H9 (cell line): ENCODE measurements at regions not wholly inside any gene's neighbourhood (a gene's known extent, or its start where the extent isn't known, plus 50 kb on each side); places are given as distances from the start of the nearest gene placed in this dataset.

Experiments used
- DNase-seq: peaks from one replicate; pipeline ENCODE4 v3.0.0-alpha.2; 2017
- H2AFZ ChIP-seq: one replicate; pipeline ENCODE4 v1.6.1; 2013; ENCODE audit warnings: mild to moderate bottlenecking, low read length, control low read depth, moderate library complexity
- H2AK5ac ChIP-seq: 2 replicates; pipeline ENCODE4 v1.6.1; 2013; ENCODE audit warnings: low read length, control low read depth, mixed read lengths; ENCODE audit not compliant: insufficient read length
- H2BK120ac ChIP-seq: one replicate; pipeline ENCODE4 v1.6.1; 2013; ENCODE audit warnings: low read depth, mild to moderate bottlenecking, low read length, control low read depth, inconsistent platforms; ENCODE audit not compliant: poor library complexity, severe bottlenecking
- H2BK12ac ChIP-seq: 2 replicates; pipeline ENCODE4 v1.6.1; 2013; ENCODE audit warnings: low read length, control low read depth, mixed read lengths, low read depth; ENCODE audit not compliant: insufficient read length
- H2BK15ac ChIP-seq: 2 replicates; pipeline ENCODE4 v1.6.1; 2013; ENCODE audit warnings: low read depth, low read length, control low read depth
- H2BK20ac ChIP-seq: one replicate; pipeline ENCODE4 v1.6.1; 2013; ENCODE audit warnings: low read depth, mild to moderate bottlenecking, low read length, control low read depth, inconsistent platforms; ENCODE audit not compliant: poor library complexity, severe bottlenecking
- H2BK5ac ChIP-seq: 2 replicates; pipeline ENCODE4 v1.6.1; 2013; ENCODE audit warnings: low read length, control low read depth, mixed read lengths; ENCODE audit not compliant: insufficient read length
- H3K14ac ChIP-seq: 2 replicates; pipeline ENCODE4 v1.6.1; 2013; ENCODE audit warnings: low read length, control low read depth; ENCODE audit not compliant: insufficient read depth
- H3K18ac ChIP-seq: 2 replicates; pipeline ENCODE4 v1.6.1; 2013; ENCODE audit warnings: low read depth, mild to moderate bottlenecking, mixed read lengths, low read length, control low read depth; ENCODE audit not compliant: insufficient read length
- H3K23ac ChIP-seq: 2 replicates; pipeline ENCODE4 v1.6.1; 2013; ENCODE audit warnings: low read length, control low read depth, mixed read lengths, low read depth; ENCODE audit not compliant: insufficient read length
- H3K23me2 ChIP-seq: 2 replicates; pipeline ENCODE4 v1.6.1; 2013; ENCODE audit warnings: low read depth, mild to moderate bottlenecking, mixed read lengths, low read length, control low read depth; ENCODE audit not compliant: insufficient read length, poor library complexity, severe bottlenecking
- H3K27ac ChIP-seq: 2 replicates; pipeline ENCODE4 v1.5.1; 2013; ENCODE audit warnings: low read length, control low read depth, mixed read lengths, low read depth; ENCODE audit not compliant: insufficient read length
- H3K27me3 ChIP-seq: 2 replicates; pipeline ENCODE4 v1.6.1; 2013; ENCODE audit warnings: low read length, control low read depth, inconsistent platforms; ENCODE audit not compliant: insufficient read depth
- H3K4ac ChIP-seq: 2 replicates; pipeline ENCODE4 v1.6.1; 2013; ENCODE audit warnings: low read depth, mild to moderate bottlenecking, control low read depth, inconsistent platforms, low read length, moderate library complexity
- H3K4me1 ChIP-seq: 2 replicates; pipeline ENCODE4 v1.6.1; 2013; ENCODE audit warnings: low read length, control low read depth, inconsistent platforms; ENCODE audit not compliant: insufficient read depth
- H3K4me2 ChIP-seq: 2 replicates; pipeline ENCODE4 v1.6.1; 2013; ENCODE audit warnings: low read length, control low read depth, mixed read lengths; ENCODE audit not compliant: insufficient read length, insufficient read depth
- H3K56ac ChIP-seq: 2 replicates; pipeline ENCODE4 v1.6.1; 2013; ENCODE audit warnings: low read depth, mild to moderate bottlenecking, mixed read lengths, low read length, control low read depth; ENCODE audit not compliant: insufficient read length
- H3K79me1 ChIP-seq: 2 replicates; pipeline ENCODE4 v1.6.1; 2013; ENCODE audit warnings: low read depth, mild to moderate bottlenecking, moderate library complexity, low read length, control low read depth, inconsistent platforms; ENCODE audit not compliant: insufficient read depth, poor library complexity, severe bottlenecking
- H3K79me2 ChIP-seq: 2 replicates; pipeline ENCODE4 v1.6.1; 2013; ENCODE audit warnings: low read length, control low read depth, inconsistent platforms; ENCODE audit not compliant: insufficient read depth
- H3K9ac ChIP-seq: 2 replicates; pipeline ENCODE4 v1.6.1; 2013; ENCODE audit warnings: low read length, control low read depth, mixed read lengths; ENCODE audit not compliant: insufficient read length; ENCODE audit errors: extremely low read depth
- H3K9me3 ChIP-seq: one replicate; pipeline ENCODE4 v1.6.1; 2013; ENCODE audit warnings: low read depth, low read length, inconsistent platforms; ENCODE audit not compliant: control insufficient read depth
- H3T11ph ChIP-seq: one replicate; pipeline ENCODE4 v1.6.1; 2013; ENCODE audit warnings: mild to moderate bottlenecking, low read length, control low read depth, inconsistent platforms
- H4K20me1 ChIP-seq: one replicate; pipeline ENCODE4 v1.6.1; 2013; ENCODE audit not compliant: control insufficient read depth, insufficient read length, insufficient read depth
- H4K5ac ChIP-seq: 2 replicates; pipeline ENCODE4 v1.6.1; 2013; ENCODE audit warnings: low read depth, mild to moderate bottlenecking, mixed read lengths, low read length, control low read depth; ENCODE audit not compliant: insufficient read length
- H4K8ac ChIP-seq: replicated peaks from 2 replicates; pipeline ENCODE4 v1.6.1; 2013; ENCODE audit warnings: low read length, control low read depth, mixed read lengths, low read depth; ENCODE audit not compliant: insufficient read length
- H4K91ac ChIP-seq: 2 replicates; pipeline ENCODE4 v1.6.1; 2013; ENCODE audit warnings: low read depth, mild to moderate bottlenecking, moderate library complexity, mixed read lengths, low read length, control low read depth; ENCODE audit not compliant: insufficient read length
- H3K27ac Mint-ChIP-seq, 3 experiments: 2 replicates in 2 of 3; 3 replicates in 1 of 3; pipeline ENCODE4 v1.8.0; 2020 to 2021; ENCODE audit warnings: mixed read lengths in 3 of 3, mild to moderate bottlenecking in 1 of 3, moderate library complexity in 1 of 3
- H3K27me3 Mint-ChIP-seq: 2 replicates; pipeline ENCODE4 v1.8.0; 2021; ENCODE audit warnings: low read depth, mild to moderate bottlenecking, moderate library complexity, mixed read lengths
- H3K36me3 Mint-ChIP-seq, 3 experiments: 2 replicates in 2 of 3; 3 replicates in 1 of 3; pipeline ENCODE4 v1.8.0; 2020 to 2021; ENCODE audit warnings: low read depth in 3 of 3, mixed read lengths in 3 of 3; ENCODE audit not compliant: insufficient read depth in 1 of 3
- H3K4me1 Mint-ChIP-seq, 2 experiments: 2 replicates each; pipeline ENCODE4 v1.8.0; 2020; ENCODE audit warnings: mixed read lengths in 2 of 2
- H3K4me3 Mint-ChIP-seq, 2 experiments: 2 replicates in 1 of 2; 3 replicates in 1 of 2; pipeline ENCODE4 v1.8.0; 2020 to 2021; ENCODE audit warnings: mild to moderate bottlenecking in 2 of 2, mixed read lengths in 2 of 2, moderate library complexity in 1 of 2
- H3K9me3 Mint-ChIP-seq, 2 experiments: 2 replicates in 1 of 2; 3 replicates in 1 of 2; pipeline ENCODE4 v1.8.0; 2020; ENCODE audit warnings: mild to moderate bottlenecking in 2 of 2, mixed read lengths in 2 of 2, moderate library complexity in 1 of 2
- WGBS: extraction: QIAGEN DNeasy Blood & Tissue Kit; methylation state at CpG from one replicate; pipeline ENCODE4 v1.1.7; 2013; ENCODE audit warnings: missing lambda C conversion rate, low lambda C conversion rate, mixed read lengths; ENCODE audit not compliant: insufficient read length; ENCODE audit errors: extremely low coverage; 5-methylcytosine and 5-hydroxymethylcytosine counted together
- TF ChIP-seq, protein P1 (sequence below): fragments of 200-600 bp; sonication (generic); conservative IDR thresholded peaks from 3 replicates; pipeline ENCODE4 v1.8.0; 2021; ENCODE audit warnings: antibody characterized with exemption, mild to moderate bottlenecking

- H3K27ac Mint-ChIP-seq = no peak overlapping the region
- H2BK15ac ChIP-seq = no peak overlapping the region
- H2BK120ac ChIP-seq = no peak overlapping the region
- no peaks in the 10 kb centered on the region for H3K23me2 ChIP-seq
- H3K4me1 Mint-ChIP-seq = peaks cover 8 to 11% of the 10 kb centered on the region in 2 experiments; a peak in 3 of 4 replicates
- DNase-seq = no peak
- no peak overlapping the region for H3T11ph ChIP-seq
- H2AK5ac ChIP-seq = no peak overlapping the region
- H3K79me2 ChIP-seq = no peaks in the 10 kb centered on the region
- H4K20me1 ChIP-seq = no peaks in the 10 kb centered on the region
- no peak overlapping the region for H4K8ac ChIP-seq
- H3K4me1 ChIP-seq = peaks cover 3% of the 10 kb centered on the region; the same call in 1 of the 2 replicates
- no peaks in the 10 kb centered on the region for H3K9me3 ChIP-seq
- H3K4me2 ChIP-seq = no peak overlapping the region
- no peak overlapping the region for H2BK12ac ChIP-seq
- no peak overlapping the region for H3K23ac ChIP-seq
- peaks cover 3 to 4% of the 10 kb centered on the region in 2 experiments; a peak in 4 of 5 replicates for H3K9me3 Mint-ChIP-seq
- H3K9ac ChIP-seq = no peak overlapping the region
- H3K27ac ChIP-seq = no peak overlapping the region
- TF ChIP-seq, protein P1, sequence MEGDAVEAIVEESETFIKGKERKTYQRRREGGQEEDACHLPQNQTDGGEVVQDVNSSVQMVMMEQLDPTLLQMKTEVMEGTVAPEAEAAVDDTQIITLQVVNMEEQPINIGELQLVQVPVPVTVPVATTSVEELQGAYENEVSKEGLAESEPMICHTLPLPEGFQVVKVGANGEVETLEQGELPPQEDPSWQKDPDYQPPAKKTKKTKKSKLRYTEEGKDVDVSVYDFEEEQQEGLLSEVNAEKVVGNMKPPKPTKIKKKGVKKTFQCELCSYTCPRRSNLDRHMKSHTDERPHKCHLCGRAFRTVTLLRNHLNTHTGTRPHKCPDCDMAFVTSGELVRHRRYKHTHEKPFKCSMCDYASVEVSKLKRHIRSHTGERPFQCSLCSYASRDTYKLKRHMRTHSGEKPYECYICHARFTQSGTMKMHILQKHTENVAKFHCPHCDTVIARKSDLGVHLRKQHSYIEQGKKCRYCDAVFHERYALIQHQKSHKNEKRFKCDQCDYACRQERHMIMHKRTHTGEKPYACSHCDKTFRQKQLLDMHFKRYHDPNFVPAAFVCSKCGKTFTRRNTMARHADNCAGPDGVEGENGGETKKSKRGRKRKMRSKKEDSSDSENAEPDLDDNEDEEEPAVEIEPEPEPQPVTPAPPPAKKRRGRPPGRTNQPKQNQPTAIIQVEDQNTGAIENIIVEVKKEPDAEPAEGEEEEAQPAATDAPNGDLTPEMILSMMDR = no peak
- no peak overlapping the region for H3K56ac ChIP-seq
- no peak overlapping the region for H4K5ac ChIP-seq
- no CpG with 5 or more reads among the region's 3 CpGs for WGBS
- no peaks in the 10 kb centered on the region for H3K79me1 ChIP-seq
- no peaks in the 10 kb centered on the region for H3K27me3 Mint-ChIP-seq
- no peak overlapping the region for H3K4me3 Mint-ChIP-seq
- H3K36me3 Mint-ChIP-seq = peaks cover 15 to 26% (median 25%) of the 10 kb centered on the region in 3 experiments
- no peak overlapping the region for H2AFZ ChIP-seq
- H3K14ac ChIP-seq = no peak overlapping the region
- H2BK20ac ChIP-seq = no peak overlapping the region
- no peak overlapping the region for H2BK5ac ChIP-seq
- H3K18ac ChIP-seq = no peak overlapping the region
- H3K27me3 ChIP-seq = no peaks in the 10 kb centered on the region
- H4K91ac ChIP-seq = no peak overlapping the region
- H3K4ac ChIP-seq = no peak overlapping the region
Measured at GRCh38 chr3:63029326-63029725, 154.1 kb upstream of the CADPS start.
